ENCODE measurements at regions not wholly inside any gene's neighbourhood (a gene's known extent, or its start where the extent isn't known, plus 50 kb on each side); places are given as distances from the start of the nearest gene placed in this dataset.

DNA sequence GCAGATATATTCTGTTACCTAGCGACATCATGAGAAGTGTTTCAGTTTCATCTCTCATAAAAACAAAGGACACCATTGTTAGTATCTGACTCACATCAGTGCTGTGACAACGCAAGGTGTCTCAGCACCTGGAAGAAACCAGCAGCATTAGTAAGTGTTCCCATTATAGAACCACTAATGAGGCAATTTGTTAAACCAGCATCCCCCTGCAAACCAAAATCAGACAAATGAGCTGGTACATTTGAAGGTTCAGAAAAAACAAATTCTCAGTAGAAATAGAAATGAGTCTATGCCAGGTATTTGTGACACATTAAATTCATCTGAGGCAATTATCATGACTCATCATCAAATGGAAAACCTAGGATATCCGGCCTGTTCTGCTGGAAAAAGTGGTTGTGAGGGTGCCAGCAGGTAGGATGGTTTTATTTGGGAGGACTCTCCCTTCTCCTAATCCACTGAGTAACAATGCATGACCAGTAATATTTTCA is 151.7 kb downstream of the TMEM200A start:
- DNase-seq (ENCODE audit: low spot score): no peak
- H3K4me3 Mint-ChIP-seq (ENCODE audit: unreplicated experiment): no peak overlapping the region
- peaks cover 6% of the 10 kb centered on the region for H3K4me1 Mint-ChIP-seq (ENCODE audit: low read depth)
- H3K27ac Mint-ChIP-seq (ENCODE audit: unreplicated experiment): no peak overlapping the region
- H3K36me3 Mint-ChIP-seq (ENCODE audit: low read depth): no peaks in the 10 kb centered on the region
- TF ChIP-seq, protein P1, sequence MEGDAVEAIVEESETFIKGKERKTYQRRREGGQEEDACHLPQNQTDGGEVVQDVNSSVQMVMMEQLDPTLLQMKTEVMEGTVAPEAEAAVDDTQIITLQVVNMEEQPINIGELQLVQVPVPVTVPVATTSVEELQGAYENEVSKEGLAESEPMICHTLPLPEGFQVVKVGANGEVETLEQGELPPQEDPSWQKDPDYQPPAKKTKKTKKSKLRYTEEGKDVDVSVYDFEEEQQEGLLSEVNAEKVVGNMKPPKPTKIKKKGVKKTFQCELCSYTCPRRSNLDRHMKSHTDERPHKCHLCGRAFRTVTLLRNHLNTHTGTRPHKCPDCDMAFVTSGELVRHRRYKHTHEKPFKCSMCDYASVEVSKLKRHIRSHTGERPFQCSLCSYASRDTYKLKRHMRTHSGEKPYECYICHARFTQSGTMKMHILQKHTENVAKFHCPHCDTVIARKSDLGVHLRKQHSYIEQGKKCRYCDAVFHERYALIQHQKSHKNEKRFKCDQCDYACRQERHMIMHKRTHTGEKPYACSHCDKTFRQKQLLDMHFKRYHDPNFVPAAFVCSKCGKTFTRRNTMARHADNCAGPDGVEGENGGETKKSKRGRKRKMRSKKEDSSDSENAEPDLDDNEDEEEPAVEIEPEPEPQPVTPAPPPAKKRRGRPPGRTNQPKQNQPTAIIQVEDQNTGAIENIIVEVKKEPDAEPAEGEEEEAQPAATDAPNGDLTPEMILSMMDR (IDR thresholded peaks at IDR 0.05): no peak
- H3K9me3 Mint-ChIP-seq (ENCODE audit: low read depth): peaks cover 2% of the 10 kb centered on the region
- no peaks in the 10 kb centered on the region for H3K27me3 Mint-ChIP-seq (ENCODE audit: low read depth)

DNA sequence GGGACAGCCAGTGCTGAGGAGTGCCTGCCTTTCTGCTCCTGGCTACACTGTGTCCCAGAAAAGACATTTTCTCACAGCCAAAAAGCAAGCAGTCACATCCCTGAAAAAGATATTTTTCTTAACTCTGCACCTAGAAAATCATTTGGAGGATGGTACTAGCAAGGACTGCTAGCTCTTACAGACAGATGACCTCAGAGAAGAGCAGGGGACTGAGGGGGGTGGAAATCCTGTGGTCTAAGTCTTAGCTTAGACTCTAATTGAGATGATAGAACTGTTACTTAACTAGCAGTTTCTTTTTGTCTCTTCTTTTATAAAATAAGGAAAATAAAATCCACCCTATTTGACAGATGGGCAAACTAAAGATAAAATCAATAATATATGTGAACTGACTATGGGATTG is 152.8 kb downstream of the TMEM200A start:
- Mint-ChIP-seq H3K4me1 (ENCODE audit: low read depth) (peaks cover 5% of the 10 kb centered on the region), H3K27ac (ENCODE audit: unreplicated experiment) (no peak overlapping the region), H3K4me3 (ENCODE audit: unreplicated experiment) (no peak overlapping the region), H3K27me3 (ENCODE audit: low read depth) (no peaks in the 10 kb centered on the region), H3K36me3 (ENCODE audit: low read depth) (no peaks in the 10 kb centered on the region), H3K9me3 (ENCODE audit: low read depth) (peaks cover 2% of the 10 kb centered on the region)
- DNase-seq (ENCODE audit: low spot score): no peak
- TF ChIP-seq, protein P1 (IDR thresholded peaks at IDR 0.05): no peak

DNA sequence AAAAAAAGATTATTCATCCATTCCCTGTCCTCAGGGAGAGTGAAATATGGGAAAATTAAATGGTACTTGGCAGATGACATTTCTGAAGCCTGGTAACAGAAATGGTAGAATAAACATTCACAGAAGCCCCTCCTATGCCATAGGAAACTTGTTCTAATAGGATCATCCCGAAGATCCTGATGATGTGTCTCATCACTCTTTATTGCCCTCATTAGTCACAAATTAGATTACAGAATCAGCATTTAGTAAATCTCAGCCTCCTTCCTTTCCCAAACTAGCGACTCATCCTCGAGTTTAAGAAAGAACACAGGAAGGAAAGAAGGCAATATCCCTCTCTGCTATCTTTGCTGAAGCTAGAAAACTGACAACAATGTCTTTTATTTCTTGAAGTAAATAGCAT is 154.4 kb downstream of the TMEM200A start:
- H3K27me3 Mint-ChIP-seq (ENCODE audit: low read depth): no peaks in the 10 kb centered on the region
- peaks cover 2% of the 10 kb centered on the region for H3K4me1 Mint-ChIP-seq (ENCODE audit: low read depth)
- no peaks in the 10 kb centered on the region for H3K36me3 Mint-ChIP-seq (ENCODE audit: low read depth)
- peaks cover 2% of the 10 kb centered on the region for H3K9me3 Mint-ChIP-seq (ENCODE audit: low read depth)
- no peak overlapping the region for H3K4me3 Mint-ChIP-seq (ENCODE audit: unreplicated experiment)
- TF ChIP-seq, protein P1 (IDR thresholded peaks at IDR 0.05): no peak
- no peak overlapping the region for H3K27ac Mint-ChIP-seq (ENCODE audit: unreplicated experiment)
- DNase-seq (ENCODE audit: low spot score): no peak

DNA sequence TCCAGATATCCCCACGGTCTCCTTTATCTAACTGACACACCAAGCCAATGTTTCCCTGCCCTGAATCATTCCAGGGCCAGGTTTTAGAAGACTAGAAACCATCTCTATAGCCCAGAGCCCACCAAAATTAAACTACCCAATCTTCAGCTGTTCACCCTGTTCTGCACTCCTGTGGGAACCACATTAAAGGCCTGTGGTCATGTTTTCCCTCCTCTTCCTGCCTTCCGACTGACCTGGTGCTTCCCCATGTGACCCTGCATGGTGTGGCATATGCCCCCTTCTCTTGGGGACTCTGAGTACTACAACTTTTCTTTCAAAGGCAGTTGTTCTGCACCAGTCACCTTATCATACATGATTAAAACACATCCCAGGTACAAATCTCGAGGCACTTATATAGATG is 155.0 kb downstream of the TMEM200A start:
- Mint-ChIP-seq H3K36me3 (ENCODE audit: low read depth) (no peaks in the 10 kb centered on the region), H3K4me1 (ENCODE audit: low read depth) (peaks cover 6% of the 10 kb centered on the region), H3K27me3 (ENCODE audit: low read depth) (no peaks in the 10 kb centered on the region), H3K27ac (ENCODE audit: unreplicated experiment) (no peak overlapping the region), H3K4me3 (ENCODE audit: unreplicated experiment) (no peak overlapping the region), H3K9me3 (ENCODE audit: low read depth) (peaks cover 2% of the 10 kb centered on the region)
- TF ChIP-seq, protein P1 (IDR thresholded peaks at IDR 0.05): no peak
- DNase-seq (ENCODE audit: low spot score): no peak

DNA sequence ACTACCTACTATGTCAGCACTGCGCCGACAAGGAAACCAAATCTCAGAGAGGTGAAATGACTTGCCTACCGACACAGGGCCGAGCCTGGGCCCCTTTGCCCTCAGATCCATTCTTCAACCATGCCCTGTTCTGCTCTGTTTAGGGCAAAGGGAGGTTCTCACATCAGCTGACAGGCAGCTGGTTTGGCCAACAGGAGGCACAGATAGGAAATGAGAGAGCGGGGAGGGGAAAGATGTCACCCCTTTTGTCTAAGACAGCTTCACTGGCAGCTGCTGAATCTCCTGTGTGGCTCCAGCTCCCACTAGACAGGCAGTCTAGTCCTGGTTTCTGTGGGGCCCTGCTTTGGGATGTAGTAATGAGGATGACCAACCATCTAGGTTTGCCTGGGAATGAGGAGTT is 158.7 kb downstream of the TMEM200A start:
- peaks cover 2% of the 10 kb centered on the region for H3K9me3 Mint-ChIP-seq (ENCODE audit: low read depth)
- H3K4me3 Mint-ChIP-seq (ENCODE audit: unreplicated experiment): no peak overlapping the region
- no peaks in the 10 kb centered on the region for H3K36me3 Mint-ChIP-seq (ENCODE audit: low read depth)
- TF ChIP-seq, protein P1 (IDR thresholded peaks at IDR 0.05): no peak
- H3K27ac Mint-ChIP-seq (ENCODE audit: unreplicated experiment): no peak overlapping the region
- H3K27me3 Mint-ChIP-seq (ENCODE audit: low read depth): no peaks in the 10 kb centered on the region
- no peak for DNase-seq (ENCODE audit: low spot score)
- peaks cover 6% of the 10 kb centered on the region for H3K4me1 Mint-ChIP-seq (ENCODE audit: low read depth)

Measured in chondrocyte (in vitro differentiated cells).